H1 (cell line): ENCODE measurements at regions not wholly inside any gene's neighbourhood (a gene's known extent, or its start where the extent isn't known, plus 50 kb on each side); places are given as distances from the start of the nearest gene placed in this dataset.

Experiments used
- CTCF ChIA-PET: fragments of 300-600 bp; sonication (Branson Sonifier 250); formaldehyde crosslinking; loops from one replicate; lab custom pipeline; 2021; ENCODE audit not compliant: partially characterized antibody; lab: Charles Lee
- POLR2A ChIA-PET: fragments of 300-600 bp; sonication (Branson Sonifier 250); formaldehyde crosslinking; loops from one replicate; lab custom pipeline; 2021; ENCODE audit warnings: inconsistent platforms; ENCODE audit not compliant: partially characterized antibody; lab: Charles Lee
- DNase-seq, 2 experiments: peaks; one replicate each; pipeline versions ENCODE4 v3.0.0 to v3.0.0-alpha.2; 2010 to 2022; ENCODE audit warnings: low spot score in 2 of 2, low read depth in 1 of 2, mixed read lengths in 1 of 2
- FAIRE-seq: peaks from 2 replicates; lab custom pipeline; 2011; peaks lifted over from hg19 to GRCh38; lab: Jason Lieb, UNC
- H2AFZ ChIP-seq: 2 replicates; pipeline ENCODE4 v1.8.1; 2012; ENCODE audit warnings: low read length, inconsistent platforms
- H2AK5ac ChIP-seq: 2 replicates; pipeline ENCODE4 v1.6.1; 2013; ENCODE audit warnings: low read depth, low read length
- H2BK120ac ChIP-seq: replicated peaks from 2 replicates; pipeline ENCODE3; 2013; ENCODE audit warnings: low read depth, low read length, inconsistent platforms
- H2BK12ac ChIP-seq: 2 replicates; pipeline ENCODE4 v1.6.1; 2013; ENCODE audit warnings: low read depth, low read length
- H2BK15ac ChIP-seq: 2 replicates; pipeline ENCODE4 v1.6.1; 2013; ENCODE audit warnings: low read length
- H2BK20ac ChIP-seq: 2 replicates; pipeline ENCODE4 v1.6.1; 2013; ENCODE audit warnings: low read length
- H2BK5ac ChIP-seq: 2 replicates; pipeline ENCODE4 v1.6.1; 2013; ENCODE audit warnings: low read depth, low read length
- H3K14ac ChIP-seq: 2 replicates; pipeline ENCODE4 v1.6.1; 2013; ENCODE audit warnings: inconsistent platforms; ENCODE audit not compliant: insufficient read length
- H3K18ac ChIP-seq: 2 replicates; pipeline ENCODE4 v1.6.1; 2013; ENCODE audit warnings: low read length; ENCODE audit errors: extremely low read depth
- H3K23ac ChIP-seq: 2 replicates; pipeline ENCODE4 v1.6.1; 2013; ENCODE audit warnings: inconsistent platforms; ENCODE audit not compliant: insufficient read length
- H3K23me2 ChIP-seq: 2 replicates; pipeline ENCODE4 v1.6.1; 2013; ENCODE audit warnings: low read depth, low read length
- H3K27ac ChIP-seq: 2 replicates; pipeline ENCODE4 v1.6.1; 2011; ENCODE audit warnings: low read depth, low read length, inconsistent platforms
- H3K27me3 ChIP-seq, 4 experiments: replicated peaks in 1 of 4; 1 replicate in 1 of 4; 2 replicates in 3 of 4; pipeline versions ENCODE4 v1.6.1 to v1.8.1; 2011 to 2013; ENCODE audit warnings: low read length in 3 of 4, mild to moderate bottlenecking in 3 of 4, inconsistent platforms in 2 of 4, mixed read lengths in 2 of 4, moderate library complexity in 1 of 4; ENCODE audit not compliant: control insufficient read depth in 3 of 4, insufficient read depth in 3 of 4; ENCODE audit errors: extremely low read depth in 1 of 4
- H3K36me3 ChIP-seq, 4 experiments: 2 replicates each; pipeline versions ENCODE4 v1.6.1 to v1.8.1; 2011 to 2013; ENCODE audit warnings: mild to moderate bottlenecking in 4 of 4, low read length in 3 of 4, moderate library complexity in 2 of 4, control low read depth in 1 of 4, inconsistent platforms in 1 of 4; ENCODE audit not compliant: insufficient read depth in 4 of 4, control insufficient read depth in 2 of 4
- H3K4ac ChIP-seq: replicated peaks from 2 replicates; pipeline ENCODE3; 2013; ENCODE audit warnings: low read length, low read depth, mixed read lengths, inconsistent platforms; ENCODE audit not compliant: insufficient read length
- H3K4me1 ChIP-seq, 4 experiments: replicated peaks in 1 of 4; 1 replicate in 1 of 4; 2 replicates in 3 of 4; pipeline versions ENCODE4 v1.6.1 to v1.8.1; 2011 to 2013; ENCODE audit warnings: low read length in 3 of 4, inconsistent platforms in 2 of 4, mixed read lengths in 1 of 4; ENCODE audit not compliant: insufficient read depth in 4 of 4, control insufficient read depth in 3 of 4
- H3K4me2 ChIP-seq, 2 experiments: 2 replicates each; pipeline versions ENCODE4 v1.6.1 to v1.8.1; 2011 to 2013; ENCODE audit warnings: low read depth in 2 of 2, low read length in 2 of 2, control low read depth in 1 of 2, inconsistent platforms in 1 of 2, mild to moderate bottlenecking in 1 of 2; ENCODE audit not compliant: insufficient read depth in 1 of 2
- H3K4me3 ChIP-seq, 4 experiments: fragments of 200-600, 300-600 bp in 1 of 4; sonication (generic), shearing (Covaris generic), sonication (Bioruptor Twin) in 1 of 4; 2 replicates each; pipeline versions ENCODE4 v1.5.1 to v1.8.1; 2011 to 2016; ENCODE audit warnings: low read length in 4 of 4, low read depth in 3 of 4, control low read depth in 2 of 4, inconsistent platforms in 2 of 4, mild to moderate bottlenecking in 2 of 4, mixed read lengths in 1 of 4, moderate library complexity in 1 of 4; ENCODE audit not compliant: insufficient read depth in 2 of 4; ENCODE audit errors: extremely low read depth in 1 of 4
- H3K56ac ChIP-seq: replicated peaks from 2 replicates; pipeline ENCODE3; 2013; ENCODE audit warnings: low read depth, mild to moderate bottlenecking, mixed read lengths, low read length, inconsistent platforms; ENCODE audit not compliant: insufficient read length
- H3K79me1 ChIP-seq: 2 replicates; pipeline ENCODE4 v1.6.1; 2013; ENCODE audit warnings: low read depth, low read length, control low read depth
- H3K79me2 ChIP-seq, 2 experiments: 2 replicates each; pipeline versions ENCODE4 v1.6.1 to v1.8.1; 2012 to 2013; ENCODE audit warnings: low read length in 2 of 2, mild to moderate bottlenecking in 2 of 2, inconsistent platforms in 1 of 2; ENCODE audit not compliant: insufficient read depth in 2 of 2, control insufficient read depth in 1 of 2
- H3K9ac ChIP-seq, 4 experiments: replicated peaks in 1 of 4; 1 replicate in 1 of 4; 2 replicates in 3 of 4; pipeline versions ENCODE4 v1.6.1 to v1.8.1; 2011 to 2013; ENCODE audit warnings: low read depth in 3 of 4, low read length in 3 of 4, control low read depth in 2 of 4, mild to moderate bottlenecking in 2 of 4, moderate library complexity in 2 of 4, inconsistent platforms in 1 of 4; ENCODE audit errors: extremely low read depth in 1 of 4
- H3K9me3 ChIP-seq, 2 experiments: 2 replicates each; pipeline versions ENCODE4 v1.6.1 to v1.8.1; 2012 to 2013; ENCODE audit warnings: mild to moderate bottlenecking in 2 of 2, moderate library complexity in 2 of 2, control low read depth in 1 of 2, inconsistent platforms in 1 of 2, low read depth in 1 of 2, low read length in 1 of 2, mixed read lengths in 1 of 2; ENCODE audit not compliant: insufficient read depth in 2 of 2
- H4K20me1 ChIP-seq, 2 experiments: replicated peaks in 1 of 2; 2 replicates each; pipeline versions ENCODE3 to v1.8.1; 2011 to 2013; ENCODE audit warnings: inconsistent platforms in 2 of 2, low read length in 2 of 2, mild to moderate bottlenecking in 1 of 2; ENCODE audit not compliant: insufficient read depth in 2 of 2, control insufficient read depth in 1 of 2
- H4K5ac ChIP-seq: 2 replicates; pipeline ENCODE4 v1.6.1; 2013; ENCODE audit warnings: low read length, low read depth, mixed read lengths, inconsistent platforms; ENCODE audit not compliant: insufficient read length
- H4K8ac ChIP-seq: 2 replicates; pipeline ENCODE4 v1.8.0; 2013; ENCODE audit warnings: mild to moderate bottlenecking, moderate library complexity, low read length, inconsistent platforms; ENCODE audit not compliant: insufficient read depth; ENCODE audit errors: extremely low read depth
- H4K91ac ChIP-seq: replicated peaks from 2 replicates; pipeline ENCODE3; 2013; ENCODE audit warnings: low read length, mixed read lengths, inconsistent platforms; ENCODE audit not compliant: insufficient read length
- ASH2L ChIP-seq: fragments of 200-600, 300-600 bp; sonication (generic); IDR thresholded peaks from one replicate; pipeline ENCODE4 v1.7.1; 2017; ENCODE audit warnings: low read length
- BRCA1 ChIP-seq: IDR thresholded peaks from 2 replicates; pipeline ENCODE4 v1.6.1; 2012; ENCODE audit warnings: low read depth, low read length, improper control_type of control experiment
- CBX5 ChIP-seq: fragments of 300-800, 300-1000 bp; sonication (generic); IDR thresholded peaks from 2 replicates; pipeline ENCODE4 v1.7.1; 2016; ENCODE audit warnings: antibody characterized with exemption, low read length, low read depth
- HDAC6 ChIP-seq: IDR thresholded peaks from one replicate; pipeline ENCODE4 v1.7.1; 2012; ENCODE audit warnings: low read depth, mild to moderate bottlenecking, inconsistent platforms, low read length, moderate library complexity
- JUND ChIP-seq: IDR thresholded peaks from 2 replicates; pipeline ENCODE4 v1.6.1; 2011; ENCODE audit warnings: mild to moderate bottlenecking, improper control_type of control experiment, low read length
- KDM1A ChIP-seq: fragments of 200-600, 300-600 bp; sonication (generic); IDR thresholded peaks from 2 replicates; pipeline ENCODE4 v1.7.1; 2016; ENCODE audit warnings: mild to moderate bottlenecking, low read length, borderline replicate concordance
- RXRA ChIP-seq: IDR thresholded peaks from 2 replicates; pipeline ENCODE4 v1.6.1; 2011; ENCODE audit warnings: low read depth, mild to moderate bottlenecking, low read length, moderate library complexity; ENCODE audit not compliant: insufficient read depth
- SP1 ChIP-seq: IDR thresholded peaks from 2 replicates; pipeline ENCODE4 v1.6.1; 2011; ENCODE audit warnings: low read depth, low read length
- SP2 ChIP-seq: IDR thresholded peaks from 2 replicates; pipeline ENCODE4 v1.6.1; 2012; ENCODE audit warnings: mild to moderate bottlenecking, low read length, inconsistent platforms
- WGBS, 2 experiments: shearing (Covaris generic) in 1 of 2; methylation state at CpG; one replicate each; pipeline versions ENCODE4 v1.1.6 to v1.1.7; 2013 to 2015; ENCODE audit warnings: low lambda C conversion rate in 2 of 2, mixed read lengths in 2 of 2, inconsistent platforms in 1 of 2, low coverage in 1 of 2, missing lambda C conversion rate in 1 of 2; ENCODE audit not compliant: insufficient replicate concordance in 2 of 2, insufficient coverage in 1 of 2, insufficient read length in 1 of 2; ENCODE audit errors: extremely low coverage in 1 of 2, missing lambda C conversion rate in 1 of 2; 5-methylcytosine and 5-hydroxymethylcytosine counted together
- TF ChIP-seq, protein P1 (sequence below), 3 experiments: IDR thresholded peaks; 1 replicate in 2 of 3; 2 replicates in 1 of 3; pipeline versions ENCODE4 v1.5.1 to v1.6.1; 2011; ENCODE audit warnings: low read length in 3 of 3, mild to moderate bottlenecking in 3 of 3, inconsistent platforms in 2 of 3, low read depth in 1 of 3, moderate library complexity in 1 of 3; ENCODE audit not compliant: insufficient read depth in 1 of 3; ENCODE audit errors: control extremely low read depth in 1 of 3
- TF ChIP-seq, protein P2 (sequence below): IDR thresholded peaks from 2 replicates; pipeline ENCODE4 v1.6.1; 2011; ENCODE audit warnings: low read length, improper control_type of control experiment

DNA sequence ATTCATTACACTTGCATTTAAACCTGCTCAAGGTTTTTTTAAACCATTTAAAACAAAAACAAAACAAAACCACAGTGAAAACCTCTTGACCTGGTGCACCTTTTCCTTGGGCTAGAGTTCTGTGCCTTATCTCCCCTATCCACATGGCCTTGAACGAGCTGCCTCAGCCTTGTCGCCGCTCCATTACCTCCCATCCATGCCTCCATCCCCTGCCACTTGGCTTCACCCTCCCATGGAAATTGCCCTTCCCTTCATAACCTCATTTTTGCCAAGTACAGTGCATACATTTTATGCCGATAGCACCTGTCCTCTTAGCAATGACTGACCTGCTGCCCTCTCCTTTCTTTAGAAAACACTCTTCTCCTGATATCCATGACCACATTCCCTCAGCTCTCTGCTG lies 188.6 kb upstream of the ASIC2 start:
- CTCF ChIA-PET: interaction anchor here (1.2 kb wide), 1 partner anchor 204 kb away, joined by 3 read pairs; no protein-coding TSS in a partner anchor
- Histone ChIP-seq H4K91ac (no peak overlapping the region), H4K5ac (no peak overlapping the region), H2BK15ac (no peak overlapping the region), H3K23ac (no peak overlapping the region), H3K14ac (no peak overlapping the region), H3K4ac (no peak overlapping the region), H3K9me3 (no peaks in the 10 kb centered on the region; a peak in 1 of 4 replicates), H3K23me2 (no peaks in the 10 kb centered on the region), H4K8ac (no peak overlapping the region), H3K27me3 (no peaks in the 10 kb centered on the region; a peak in 1 of 7 replicates), H3K4me3 (no peak overlapping the region), H3K9ac (no peak overlapping the region), H2AFZ (no peak overlapping the region), H3K79me2 (no peaks in the 10 kb centered on the region), H3K27ac (no peak overlapping the region), H3K36me3 (no peaks in the 10 kb centered on the region), H2BK20ac (no peak overlapping the region), H2BK12ac (no peak overlapping the region), H2AK5ac (no peak overlapping the region), H2BK120ac (no peak overlapping the region), H3K4me2 (no peak overlapping the region), H3K79me1 (no peaks in the 10 kb centered on the region), H3K56ac (no peak overlapping the region), H3K18ac (no peak overlapping the region), H3K4me1 (no peaks in the 10 kb centered on the region), H2BK5ac (no peak overlapping the region), H4K20me1 (no peaks in the 10 kb centered on the region)
- FAIRE-seq (no peak), DNase-seq (no peak)
- POLR2A ChIA-PET: no interaction called here
- 95% methylated on average over 4 of the region's 4 CpGs; no CpG with 5 or more reads in 1 of the 2 experiments for WGBS, 2 experiments
- TF ChIP-seq, protein P1, sequence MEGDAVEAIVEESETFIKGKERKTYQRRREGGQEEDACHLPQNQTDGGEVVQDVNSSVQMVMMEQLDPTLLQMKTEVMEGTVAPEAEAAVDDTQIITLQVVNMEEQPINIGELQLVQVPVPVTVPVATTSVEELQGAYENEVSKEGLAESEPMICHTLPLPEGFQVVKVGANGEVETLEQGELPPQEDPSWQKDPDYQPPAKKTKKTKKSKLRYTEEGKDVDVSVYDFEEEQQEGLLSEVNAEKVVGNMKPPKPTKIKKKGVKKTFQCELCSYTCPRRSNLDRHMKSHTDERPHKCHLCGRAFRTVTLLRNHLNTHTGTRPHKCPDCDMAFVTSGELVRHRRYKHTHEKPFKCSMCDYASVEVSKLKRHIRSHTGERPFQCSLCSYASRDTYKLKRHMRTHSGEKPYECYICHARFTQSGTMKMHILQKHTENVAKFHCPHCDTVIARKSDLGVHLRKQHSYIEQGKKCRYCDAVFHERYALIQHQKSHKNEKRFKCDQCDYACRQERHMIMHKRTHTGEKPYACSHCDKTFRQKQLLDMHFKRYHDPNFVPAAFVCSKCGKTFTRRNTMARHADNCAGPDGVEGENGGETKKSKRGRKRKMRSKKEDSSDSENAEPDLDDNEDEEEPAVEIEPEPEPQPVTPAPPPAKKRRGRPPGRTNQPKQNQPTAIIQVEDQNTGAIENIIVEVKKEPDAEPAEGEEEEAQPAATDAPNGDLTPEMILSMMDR (IDR thresholded peaks at IDR 0.05; ENCODE audit: control extremely low read depth in 1 of 3, insufficient read depth in 1 of 3, low read depth in 1 of 3, low read length in 3 of 3): no peak
- TF ChIP-seq SP2: no peak
- no peak for TF ChIP-seq BRCA1
- no peak for TF ChIP-seq ASH2L
- TF ChIP-seq, protein P2, sequence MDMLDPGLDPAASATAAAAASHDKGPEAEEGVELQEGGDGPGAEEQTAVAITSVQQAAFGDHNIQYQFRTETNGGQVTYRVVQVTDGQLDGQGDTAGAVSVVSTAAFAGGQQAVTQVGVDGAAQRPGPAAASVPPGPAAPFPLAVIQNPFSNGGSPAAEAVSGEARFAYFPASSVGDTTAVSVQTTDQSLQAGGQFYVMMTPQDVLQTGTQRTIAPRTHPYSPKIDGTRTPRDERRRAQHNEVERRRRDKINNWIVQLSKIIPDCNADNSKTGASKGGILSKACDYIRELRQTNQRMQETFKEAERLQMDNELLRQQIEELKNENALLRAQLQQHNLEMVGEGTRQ: no peak
- TF ChIP-seq HDAC6: no peak
- no peak for TF ChIP-seq JUND
- no peak for TF ChIP-seq CBX5
- no peak for TF ChIP-seq RXRA
- TF ChIP-seq KDM1A: no peak
- no peak for TF ChIP-seq SP1
